HG03442 (cell line): ENCODE measurements at regions not wholly inside any gene's neighbourhood (a gene's known extent, or its start where the extent isn't known, plus 50 kb on each side); places are given as distances from the start of the nearest gene placed in this dataset.
"Not testable (repeated sequence)": the region's sequence is repeated elsewhere in the genome, so short reads cannot be mapped to it uniquely, and the experiment has no call there.

Experiments
- ATAC-seq: cut with Tn5 transposase; IDR thresholded peaks from one replicate; pipeline ENCODE4 v1.9.1; 2021; ENCODE audit warnings: mild to moderate bottlenecking, moderate library complexity; ENCODE audit not compliant: unreplicated experiment

GRCh38 chr3:64438066-64438465 lies 212.8 kb upstream of the PRICKLE2 start:
- no peak for ATAC-seq

GRCh38 chr3:64437131-64437530 lies 211.9 kb upstream of the PRICKLE2 start:
- ATAC-seq = no peak

- ATAC-seq = not testable (repeated sequence)
Observed at GRCh38 chr3:64435023-64435422, 209.8 kb upstream of the PRICKLE2 start.

GRCh38 chr3:64432870-64433269 lies 207.6 kb upstream of the PRICKLE2 start:
- no peak for ATAC-seq

- ATAC-seq = no peak
Observed at GRCh38 chr3:64431526-64432091, 206.3 kb upstream of the PRICKLE2 start.

- no peak for ATAC-seq
Observed at GRCh38 chr3:64427671-64428070, 202.4 kb upstream of the PRICKLE2 start.

GRCh38 chr3:64426551-64426950 lies 201.3 kb upstream of the PRICKLE2 start:
- ATAC-seq = no peak

GRCh38 chr3:64422932-64423331 lies 197.7 kb upstream of the PRICKLE2 start:
- ATAC-seq = no peak

- no peak for ATAC-seq
Observed at GRCh38 chr3:64422192-64422591, 196.9 kb upstream of the PRICKLE2 start.

GRCh38 chr3:64417816-64418215 lies 192.6 kb upstream of the PRICKLE2 start:
- no peak for ATAC-seq

GRCh38 chr3:64414043-64414442 lies 188.8 kb upstream of the PRICKLE2 start:
- peak; percentile 33 for ATAC-seq

GRCh38 chr3:64411101-64411500 lies 185.8 kb upstream of the PRICKLE2 start:
- no peak for ATAC-seq

GRCh38 chr3:64410226-64410625 lies 185.0 kb upstream of the PRICKLE2 start:
- no peak for ATAC-seq

GRCh38 chr3:64408770-64409169 lies 183.5 kb upstream of the PRICKLE2 start:
- ATAC-seq = no peak

- no peak for ATAC-seq
Observed at GRCh38 chr3:64406271-64406670, 181.0 kb upstream of the PRICKLE2 start.

GRCh38 chr3:64405211-64405835 lies 180.1 kb upstream of the PRICKLE2 start:
- ATAC-seq = no peak

- no peak for ATAC-seq
Observed at GRCh38 chr3:64400706-64401105, 175.4 kb upstream of the PRICKLE2 start.

- ATAC-seq = no peak
Observed at GRCh38 chr3:64399205-64399800, 174.0 kb upstream of the PRICKLE2 start.

GRCh38 chr3:64398476-64398875 lies 173.2 kb upstream of the PRICKLE2 start:
- no peak for ATAC-seq

GRCh38 chr3:64398006-64398405 lies 172.7 kb upstream of the PRICKLE2 start:
- no peak for ATAC-seq

- ATAC-seq = no peak
Observed at GRCh38 chr3:64397573-64397972, 172.3 kb upstream of the PRICKLE2 start.

- ATAC-seq = no peak
Observed at GRCh38 chr3:64395490-64395889, 170.2 kb upstream of the PRICKLE2 start.

GRCh38 chr3:64393193-64393592 lies 167.9 kb upstream of the PRICKLE2 start:
- no peak for ATAC-seq
